HG03159 (cell line): ENCODE measurements at regions not wholly inside any gene's neighbourhood (a gene's known extent, or its start where the extent isn't known, plus 50 kb on each side); places are given as distances from the start of the nearest gene placed in this dataset.

Source experiments
- ATAC-seq: cut with Tn5 transposase; IDR thresholded peaks from one replicate; pipeline ENCODE4 v1.9.1; 2021; ENCODE audit warnings: mild to moderate bottlenecking, moderate library complexity; ENCODE audit not compliant: unreplicated experiment

GRCh38 chr3:148600902-148601765 lies 96.6 kb upstream of the AGTR1 start:
- no peak for ATAC-seq

- no peak for ATAC-seq
Measured at GRCh38 chr3:148601766-148602685, 95.7 kb upstream of the AGTR1 start.

GRCh38 chr3:148604270-148605085 lies 93.2 kb upstream of the AGTR1 start:
- ATAC-seq, result no peak

- no peak for ATAC-seq
Measured at GRCh38 chr3:148605521-148605920, 92.2 kb upstream of the AGTR1 start.

- no peak for ATAC-seq
Measured at GRCh38 chr3:148606979-148607378, 90.7 kb upstream of the AGTR1 start.

GRCh38 chr3:148607491-148607890 lies 90.2 kb upstream of the AGTR1 start:
- no peak for ATAC-seq

GRCh38 chr3:148612278-148612677 lies 85.4 kb upstream of the AGTR1 start:
- ATAC-seq, result no peak

- no peak for ATAC-seq
Measured at GRCh38 chr3:148615382-148615781, 82.3 kb upstream of the AGTR1 start.

GRCh38 chr3:148625095-148625736 lies 72.5 kb upstream of the AGTR1 start:
- ATAC-seq, result no peak

- ATAC-seq, result no peak
Measured at GRCh38 chr3:148625991-148626390, 71.7 kb upstream of the AGTR1 start.

- no peak for ATAC-seq
Measured at GRCh38 chr3:148629006-148629405, 68.7 kb upstream of the AGTR1 start.

GRCh38 chr3:148631124-148631903 lies 66.4 kb upstream of the AGTR1 start:
- ATAC-seq, result no peak

GRCh38 chr3:148641722-148642121 lies 56.0 kb upstream of the AGTR1 start:
- ATAC-seq, result no peak

- no peak for ATAC-seq
Measured at GRCh38 chr3:148642214-148642613, 55.5 kb upstream of the AGTR1 start.

GRCh38 chr3:148642616-148643015 lies 55.1 kb upstream of the AGTR1 start:
- ATAC-seq, result no peak

- ATAC-seq, result no peak
Measured at GRCh38 chr3:148643389-148643840, 54.3 kb upstream of the AGTR1 start.

- ATAC-seq, result no peak
Measured at GRCh38 chr3:148646126-148646665, 51.5 kb upstream of the AGTR1 start.
